CD4-positive, alpha-beta memory T cell (primary cell): ENCODE measurements at regions not wholly inside any gene's neighbourhood (a gene's known extent, or its start where the extent isn't known, plus 50 kb on each side); places are given as distances from the start of the nearest gene placed in this dataset.

Experiments used
- CTCF ChIA-PET: fragments of 350-600 bp; sonication (Branson Sonifier 250); formaldehyde crosslinking; loops from one replicate; lab custom pipeline; 2021; ENCODE audit warnings: inconsistent platforms; ENCODE audit not compliant: partially characterized antibody; lab: Charles Lee
- POLR2A ChIA-PET: fragments of 350-600 bp; sonication (Branson Sonifier 250); formaldehyde crosslinking; loops from one replicate; lab custom pipeline; 2021; ENCODE audit not compliant: partially characterized antibody; lab: Charles Lee
- DNase-seq, 5 donors: peaks; one replicate each; pipeline versions ENCODE4 v3.0.0 to v3.0.0-alpha.2; 2020 to 2022; ENCODE audit warnings: mixed read lengths in 1 of 5
- H3K27ac ChIP-seq: one replicate; pipeline ENCODE4 v1.7.0; 2013; ENCODE audit warnings: low read depth, low read length
- H3K27me3 ChIP-seq: 2 replicates; pipeline ENCODE4 v1.7.0; 2013; ENCODE audit warnings: mild to moderate bottlenecking, low read length, moderate library complexity; ENCODE audit not compliant: insufficient read depth
- H3K36me3 ChIP-seq: 2 replicates; pipeline ENCODE4 v1.7.0; 2013; ENCODE audit warnings: mild to moderate bottlenecking, low read length, moderate library complexity; ENCODE audit not compliant: insufficient read depth
- H3K4me1 ChIP-seq: 2 replicates; pipeline ENCODE4 v1.7.0; 2013; ENCODE audit warnings: mild to moderate bottlenecking, low read length, moderate library complexity; ENCODE audit not compliant: insufficient read depth
- H3K4me3 ChIP-seq, 2 donors: one replicate each; pipeline ENCODE4 v1.7.0; 2013; ENCODE audit warnings: low read length in 2 of 2, mild to moderate bottlenecking in 1 of 2
- H3K9me3 ChIP-seq, 2 donors: one replicate each; pipeline ENCODE4 v1.7.0; 2013; ENCODE audit warnings: low read length in 2 of 2, control low read depth in 1 of 2; ENCODE audit not compliant: control insufficient read depth in 1 of 2
- H3K27ac Mint-ChIP-seq, 7 donors: one replicate each; pipeline ENCODE4 v1.8.0; 2020 to 2021; ENCODE audit warnings: mixed read lengths in 7 of 7, mild to moderate bottlenecking in 6 of 7, inconsistent platforms in 3 of 7, moderate library complexity in 3 of 7
- H3K27me3 Mint-ChIP-seq, 2 donors: one replicate each; pipeline ENCODE4 v1.8.0; 2020 to 2021; ENCODE audit warnings: mixed read lengths in 2 of 2
- H3K36me3 Mint-ChIP-seq, 2 donors: one replicate each; pipeline ENCODE4 v1.8.0; 2020 to 2021; ENCODE audit warnings: mixed read lengths in 2 of 2, inconsistent platforms in 1 of 2, mild to moderate bottlenecking in 1 of 2
- H3K4me1 Mint-ChIP-seq, 4 donors: one replicate each; pipeline ENCODE4 v1.8.0; 2020 to 2021; ENCODE audit warnings: mixed read lengths in 4 of 4, mild to moderate bottlenecking in 1 of 4
- H3K4me3 Mint-ChIP-seq, 8 donors: one replicate each; pipeline ENCODE4 v1.8.0; 2020 to 2021; ENCODE audit warnings: mixed read lengths in 8 of 8, mild to moderate bottlenecking in 7 of 8, moderate library complexity in 6 of 8, inconsistent platforms in 3 of 8
- H3K9me3 Mint-ChIP-seq, 8 donors: one replicate each; pipeline ENCODE4 v1.8.0; 2020 to 2021; ENCODE audit warnings: mixed read lengths in 8 of 8, mild to moderate bottlenecking in 5 of 8, inconsistent platforms in 3 of 8, moderate library complexity in 1 of 8
- intact Hi-C: fragments of 100-400 bp; cut with micrococcal nuclease; formaldehyde crosslinking; loops from one replicate; pipeline ENCODE4 v1.15.1; 2023

- no peak overlapping the region for H3K4me3 Mint-ChIP-seq
- DNase-seq, result no peak
- POLR2A ChIA-PET, result no interaction called here
- H3K27ac ChIP-seq, result no peak overlapping the region
- intact Hi-C loops, result no loop called here
- no peaks in the 10 kb centered on the region for H3K27me3 Mint-ChIP-seq
- H3K27me3 ChIP-seq, result no peaks in the 10 kb centered on the region
- peaks cover 15% of the 10 kb centered on the region for H3K4me1 ChIP-seq
- no peaks in the 10 kb centered on the region for H3K36me3 ChIP-seq
- H3K27ac Mint-ChIP-seq, result no peak overlapping the region
- H3K4me3 ChIP-seq, result no peak overlapping the region
- no peaks in the 10 kb centered on the region for H3K36me3 Mint-ChIP-seq
- H3K9me3 Mint-ChIP-seq, result peaks cover 0 to 3% (median 0%) of the 10 kb centered on the region in 8 donors
- H3K4me1 Mint-ChIP-seq, result peaks cover 5 to 21% (median 17%) of the 10 kb centered on the region in 4 donors
- no peaks in the 10 kb centered on the region for H3K9me3 ChIP-seq
- CTCF ChIA-PET, result no interaction called here
These were observed 269.3 kb upstream of the PRDM1 start for GRCh38 chr6:105816847-105817246.

GRCh38 chr6:105815661-105816555 lies 270.2 kb upstream of the PRDM1 start:
- DNase-seq, result no peak
- Histone ChIP-seq H3K4me1 (peaks cover 18% of the 10 kb centered on the region), H3K36me3 (no peaks in the 10 kb centered on the region), H3K27ac (no peak overlapping the region), H3K9me3 (no peaks in the 10 kb centered on the region), H3K4me3 (no peak overlapping the region), H3K27me3 (no peaks in the 10 kb centered on the region)
- Mint-ChIP-seq H3K27ac (peak overlapping the region in 1 of 7 donors; percentile 13), H3K9me3 (peaks cover 0 to 3% (median 0%) of the 10 kb centered on the region in 8 donors), H3K27me3 (no peaks in the 10 kb centered on the region), H3K4me3 (no peak overlapping the region), H3K36me3 (no peaks in the 10 kb centered on the region), H3K4me1 (peaks cover 5 to 24% (median 19%) of the 10 kb centered on the region in 4 donors)
- CTCF ChIA-PET, result no interaction called here
- POLR2A ChIA-PET, result no interaction called here
- intact Hi-C loops, result no loop called here

- H3K9me3 Mint-ChIP-seq, result peaks cover 0 to 3% (median 0%) of the 10 kb centered on the region in 8 donors
These were observed 271.2 kb upstream of the PRDM1 start for GRCh38 chr6:105814745-105815536.

GRCh38 chr6:105810922-105811482 lies 275.1 kb upstream of the PRDM1 start:
- Mint-ChIP-seq H3K27ac (no peak overlapping the region), H3K36me3 (no peaks in the 10 kb centered on the region), H3K27me3 (no peaks in the 10 kb centered on the region), H3K4me1 (peaks cover 29 to 60% (median 51%) of the 10 kb centered on the region in 4 donors), H3K9me3 (no peaks in the 10 kb centered on the region), H3K4me3 (peak overlapping the region in 4 of 8 donors; percentile 50 to 66 (median 63))
- H3K36me3 ChIP-seq, result no peaks in the 10 kb centered on the region
- H3K9me3 ChIP-seq, result no peaks in the 10 kb centered on the region
- peaks cover 47% of the 10 kb centered on the region for H3K4me1 ChIP-seq
- H3K4me3 ChIP-seq, result no peak overlapping the region
- intact Hi-C loops, result no loop called here
- ChIA-PET CTCF (interaction anchor here (1.0 kb wide), 1 partner anchor 245 kb away, joined by 3 read pairs; no protein-coding TSS in a partner anchor), POLR2A (no interaction called here)
- H3K27me3 ChIP-seq, result no peaks in the 10 kb centered on the region
- DNase-seq, result no peak
- no peak overlapping the region for H3K27ac ChIP-seq

More at GRCh38 chr6:105814745-105815536, 271.2 kb upstream of the PRDM1 start:
- intact Hi-C loops, result no loop called here
- Histone ChIP-seq H3K4me1 (peaks cover 27% of the 10 kb centered on the region), H3K27ac (no peak overlapping the region), H3K36me3 (no peaks in the 10 kb centered on the region), H3K4me3 (no peak overlapping the region), H3K27me3 (no peaks in the 10 kb centered on the region), H3K9me3 (no peaks in the 10 kb centered on the region)
- peak overlapping the region in 1 of 7 donors; percentile 33 for H3K27ac Mint-ChIP-seq
- H3K36me3 Mint-ChIP-seq, result no peaks in the 10 kb centered on the region
- no peak overlapping the region for H3K4me3 Mint-ChIP-seq
- H3K27me3 Mint-ChIP-seq, result no peaks in the 10 kb centered on the region
- peaks cover 12 to 33% (median 29%) of the 10 kb centered on the region in 4 donors for H3K4me1 Mint-ChIP-seq
- CTCF ChIA-PET, result interaction anchor here (0.6 kb wide), 1 partner anchor 429 kb away, joined by 3 read pairs; no protein-coding TSS in a partner anchor
- no peak for DNase-seq
- POLR2A ChIA-PET, result no interaction called here

- peak in 3 of 5 donors; percentile 8 to 36 (median 12) for DNase-seq
- Mint-ChIP-seq H3K9me3 (no peaks in the 10 kb centered on the region), H3K4me1 (peaks cover 29 to 59% (median 50%) of the 10 kb centered on the region in 4 donors), H3K36me3 (no peaks in the 10 kb centered on the region), H3K27ac (peak overlapping the region in 5 of 7 donors; percentile 17 to 54 (median 49)), H3K27me3 (no peaks in the 10 kb centered on the region), H3K4me3 (peak overlapping the region in 6 of 8 donors; percentile 24 to 66 (median 62))
- ChIA-PET POLR2A (interaction anchor here (0.9 kb wide), 1 partner anchor 14 kb away, joined by 3 read pairs; no protein-coding TSS in a partner anchor), CTCF (no interaction called here)
- Histone ChIP-seq H3K36me3 (no peaks in the 10 kb centered on the region), H3K27ac (no peak overlapping the region), H3K27me3 (no peaks in the 10 kb centered on the region), H3K9me3 (no peaks in the 10 kb centered on the region), H3K4me3 (no peak overlapping the region), H3K4me1 (peaks cover 46% of the 10 kb centered on the region)
- intact Hi-C loops, result no loop called here
These were observed 275.8 kb upstream of the PRDM1 start for GRCh38 chr6:105810105-105810921.

- intact Hi-C loops, result no loop called here
These were observed 277.6 kb upstream of the PRDM1 start for GRCh38 chr6:105808571-105808970.

More at GRCh38 chr6:105808571-105808970, 277.6 kb upstream of the PRDM1 start:
- Mint-ChIP-seq H3K27me3 (no peaks in the 10 kb centered on the region), H3K27ac (peak overlapping the region in 2 of 7 donors; percentile 10 to 45), H3K4me1 (peaks cover 24 to 42% (median 36%) of the 10 kb centered on the region in 4 donors), H3K9me3 (no peaks in the 10 kb centered on the region), H3K36me3 (no peaks in the 10 kb centered on the region), H3K4me3 (peak overlapping the region in 3 of 8 donors; percentile 3 to 38 (median 15))
- peaks cover 33% of the 10 kb centered on the region for H3K4me1 ChIP-seq
- H3K36me3 ChIP-seq, result no peaks in the 10 kb centered on the region
- DNase-seq, result no peak
- ChIA-PET POLR2A (no interaction called here), CTCF (no interaction called here)
- no peak overlapping the region for H3K4me3 ChIP-seq
- no peak overlapping the region for H3K27ac ChIP-seq
- no peaks in the 10 kb centered on the region for H3K27me3 ChIP-seq
- H3K9me3 ChIP-seq, result no peaks in the 10 kb centered on the region
